ENCODE measurements at regions not wholly inside any gene's neighbourhood (a gene's known extent, or its start where the extent isn't known, plus 50 kb on each side); places are given as distances from the start of the nearest gene placed in this dataset.
A peak's percentile ranks its signal among the peaks of the same experiment; 100 is the strongest.

GRCh38 chr4:105025263-105026017 is 121.2 kb upstream of the TET2 start:
- H3K27me3 Mint-ChIP-seq, result peaks cover 0 to 8% (median 5%) of the 10 kb centered on the region in 5 donors
- H3K36me3 ChIP-seq (ENCODE audit: control insufficient read depth in 2 of 3, insufficient read depth in 3 of 3, low read length in 3 of 3), result no peaks in the 10 kb centered on the region
- no peak overlapping the region for H3K27ac ChIP-seq (ENCODE audit: low read depth, low read length)
- ATAC-seq (peak; percentile 51), DNase-seq (no peak)
- H3K27me3 ChIP-seq (ENCODE audit: control insufficient read depth in 2 of 2, insufficient read depth in 2 of 2, low read length in 2 of 2), result no peaks in the 10 kb centered on the region
- no peak overlapping the region for H3K4me3 Mint-ChIP-seq
- no peaks in the 10 kb centered on the region for H3K4me1 ChIP-seq (ENCODE audit: control insufficient read depth in 2 of 2, insufficient read depth in 2 of 2, low read length in 2 of 2)
- H3K9me3 Mint-ChIP-seq, result peaks cover 6 to 33% (median 12%) of the 10 kb centered on the region in 11 donors
- no peak overlapping the region for H3K27ac Mint-ChIP-seq
- no peak overlapping the region for H3K4me3 ChIP-seq (ENCODE audit: low read length)
- ChIA-PET CTCF (no interaction called here), POLR2A (no interaction called here)
- intact Hi-C loops (cut with micrococcal nuclease), result no loop called here
- peaks cover 0 to 8% (median 0%) of the 10 kb centered on the region in 3 experiments for H3K9me3 ChIP-seq (ENCODE audit: control insufficient read depth in 2 of 3, low read length in 3 of 3)
- no peaks in the 10 kb centered on the region for H3K4me1 Mint-ChIP-seq
- H3K36me3 Mint-ChIP-seq, result peaks cover 0 to 4% (median 0%) of the 10 kb centered on the region in 5 donors

GRCh38 chr4:105036991-105037390 is 109.7 kb upstream of the TET2 start:
- Mint-ChIP-seq H3K9me3 (peaks cover 1 to 23% (median 3%) of the 10 kb centered on the region in 11 donors), H3K4me3 (no peak overlapping the region), H3K27ac (no peak overlapping the region), H3K36me3 (no peaks in the 10 kb centered on the region), H3K4me1 (no peaks in the 10 kb centered on the region), H3K27me3 (peaks cover 0 to 7% (median 4%) of the 10 kb centered on the region in 5 donors)
- no peak overlapping the region for H3K4me3 ChIP-seq (ENCODE audit: low read length)
- ATAC-seq (no peak), DNase-seq (no peak)
- CTCF ChIA-PET, result interaction anchor here (0.6 kb wide), 1 partner anchor 98 kb away, joined by 3 read pairs; no protein-coding TSS in a partner anchor
- no peak overlapping the region for H3K27ac ChIP-seq (ENCODE audit: low read depth, low read length)
- H3K4me1 ChIP-seq (ENCODE audit: control insufficient read depth in 2 of 2, insufficient read depth in 2 of 2, low read length in 2 of 2), result no peaks in the 10 kb centered on the region
- POLR2A ChIA-PET, result no interaction called here
- H3K36me3 ChIP-seq (ENCODE audit: control insufficient read depth in 2 of 3, insufficient read depth in 3 of 3, low read length in 3 of 3), result no peaks in the 10 kb centered on the region
- H3K9me3 ChIP-seq (ENCODE audit: control insufficient read depth in 2 of 3, low read length in 3 of 3), result no peaks in the 10 kb centered on the region
- intact Hi-C loops (cut with micrococcal nuclease), result no loop called here
- no peaks in the 10 kb centered on the region for H3K27me3 ChIP-seq (ENCODE audit: control insufficient read depth in 2 of 2, insufficient read depth in 2 of 2, low read length in 2 of 2)

- Histone ChIP-seq H3K9me3 (ENCODE audit: control insufficient read depth in 2 of 3, low read length in 3 of 3) (no peaks in the 10 kb centered on the region), H3K36me3 (ENCODE audit: control insufficient read depth in 2 of 3, insufficient read depth in 3 of 3, low read length in 3 of 3) (no peaks in the 10 kb centered on the region), H3K27ac (ENCODE audit: low read depth, low read length) (no peak overlapping the region), H3K4me3 (ENCODE audit: low read length) (no peak overlapping the region), H3K27me3 (ENCODE audit: control insufficient read depth in 2 of 2, insufficient read depth in 2 of 2, low read length in 2 of 2) (no peaks in the 10 kb centered on the region), H3K4me1 (ENCODE audit: control insufficient read depth in 2 of 2, insufficient read depth in 2 of 2, low read length in 2 of 2) (no peaks in the 10 kb centered on the region)
- DNase-seq, result no peak
- H3K36me3 Mint-ChIP-seq, result no peaks in the 10 kb centered on the region
- peaks cover 0 to 13% (median 6%) of the 10 kb centered on the region in 5 donors for H3K27me3 Mint-ChIP-seq
- peaks cover 5 to 36% (median 13%) of the 10 kb centered on the region in 11 donors for H3K9me3 Mint-ChIP-seq
- H3K27ac Mint-ChIP-seq, result no peak overlapping the region
- ChIA-PET POLR2A (no interaction called here), CTCF (no interaction called here)
- H3K4me1 Mint-ChIP-seq, result no peaks in the 10 kb centered on the region
- no peak overlapping the region for H3K4me3 Mint-ChIP-seq
- ATAC-seq, result no peak
- intact Hi-C loops (cut with micrococcal nuclease), result no loop called here
These were observed 104.2 kb upstream of the TET2 start for GRCh38 chr4:105042451-105042850.

GRCh38 chr4:105050896-105051295 is 95.8 kb upstream of the TET2 start:
- Histone ChIP-seq H3K4me1 (ENCODE audit: control insufficient read depth in 2 of 2, insufficient read depth in 2 of 2, low read length in 2 of 2) (no peaks in the 10 kb centered on the region), H3K36me3 (ENCODE audit: control insufficient read depth in 2 of 3, insufficient read depth in 3 of 3, low read length in 3 of 3) (no peaks in the 10 kb centered on the region), H3K9me3 (ENCODE audit: control insufficient read depth in 2 of 3, low read length in 3 of 3) (no peaks in the 10 kb centered on the region), H3K27ac (ENCODE audit: low read depth, low read length) (no peak overlapping the region), H3K27me3 (ENCODE audit: control insufficient read depth in 2 of 2, insufficient read depth in 2 of 2, low read length in 2 of 2) (no peaks in the 10 kb centered on the region), H3K4me3 (ENCODE audit: low read length) (no peak overlapping the region)
- H3K4me3 Mint-ChIP-seq, result no peak overlapping the region
- no peak overlapping the region for H3K27ac Mint-ChIP-seq
- H3K27me3 Mint-ChIP-seq, result peaks cover 0 to 29% (median 3%) of the 10 kb centered on the region in 5 donors
- no peaks in the 10 kb centered on the region for H3K4me1 Mint-ChIP-seq
- POLR2A ChIA-PET, result no interaction called here
- DNase-seq, result no peak
- no peak for ATAC-seq
- intact Hi-C loops (cut with micrococcal nuclease), result no loop called here
- CTCF ChIA-PET, result no interaction called here
- H3K9me3 Mint-ChIP-seq, result peaks cover 4 to 24% (median 10%) of the 10 kb centered on the region in 11 donors
- peaks cover 0 to 10% (median 0%) of the 10 kb centered on the region in 5 donors for H3K36me3 Mint-ChIP-seq

GRCh38 chr4:105057370-105058105 is 89.1 kb upstream of the TET2 start:
- no peak overlapping the region for H3K27ac Mint-ChIP-seq
- ATAC-seq, result peak; percentile 16
- POLR2A ChIA-PET, result no interaction called here

GRCh38 chr4:105058177-105058812 is 88.4 kb upstream of the TET2 start:
- Histone ChIP-seq H3K36me3 (ENCODE audit: control insufficient read depth in 2 of 3, insufficient read depth in 3 of 3, low read length in 3 of 3) (no peaks in the 10 kb centered on the region), H3K4me3 (ENCODE audit: low read length) (no peak overlapping the region), H3K9me3 (ENCODE audit: control insufficient read depth in 2 of 3, low read length in 3 of 3) (no peaks in the 10 kb centered on the region), H3K27ac (ENCODE audit: low read depth, low read length) (no peak overlapping the region), H3K4me1 (ENCODE audit: control insufficient read depth in 2 of 2, insufficient read depth in 2 of 2, low read length in 2 of 2) (no peaks in the 10 kb centered on the region), H3K27me3 (ENCODE audit: control insufficient read depth in 2 of 2, insufficient read depth in 2 of 2, low read length in 2 of 2) (no peaks in the 10 kb centered on the region)
- H3K27ac Mint-ChIP-seq, result no peak overlapping the region
- H3K4me3 Mint-ChIP-seq, result no peak overlapping the region
- ATAC-seq (no peak), DNase-seq (no peak)
- CTCF ChIA-PET, result no interaction called here
- no peaks in the 10 kb centered on the region for H3K27me3 Mint-ChIP-seq
- no peaks in the 10 kb centered on the region for H3K36me3 Mint-ChIP-seq
- peaks cover 10 to 30% (median 11%) of the 10 kb centered on the region in 7 donors for H3K4me1 Mint-ChIP-seq
- POLR2A ChIA-PET, result no interaction called here
- peaks cover 0 to 5% (median 0%) of the 10 kb centered on the region in 11 donors for H3K9me3 Mint-ChIP-seq
- intact Hi-C loops (cut with micrococcal nuclease), result no loop called here

More at GRCh38 chr4:105057370-105058105, 89.1 kb upstream of the TET2 start:
- intact Hi-C loops (cut with micrococcal nuclease), result no loop called here
- no peaks in the 10 kb centered on the region for H3K4me1 ChIP-seq (ENCODE audit: control insufficient read depth in 2 of 2, insufficient read depth in 2 of 2, low read length in 2 of 2)
- DNase-seq, result no peak
- no peaks in the 10 kb centered on the region for H3K27me3 ChIP-seq (ENCODE audit: control insufficient read depth in 2 of 2, insufficient read depth in 2 of 2, low read length in 2 of 2)
- Mint-ChIP-seq H3K4me3 (no peak overlapping the region), H3K4me1 (peaks cover 10 to 30% (median 11%) of the 10 kb centered on the region in 7 donors), H3K27me3 (peaks cover 0 to 4% (median 0%) of the 10 kb centered on the region in 5 donors), H3K9me3 (peaks cover 0 to 12% (median 2%) of the 10 kb centered on the region in 11 donors), H3K36me3 (peaks cover 0 to 2% (median 0%) of the 10 kb centered on the region in 5 donors)
- no peaks in the 10 kb centered on the region for H3K9me3 ChIP-seq (ENCODE audit: control insufficient read depth in 2 of 3, low read length in 3 of 3)
- no peaks in the 10 kb centered on the region for H3K36me3 ChIP-seq (ENCODE audit: control insufficient read depth in 2 of 3, insufficient read depth in 3 of 3, low read length in 3 of 3)
- H3K27ac ChIP-seq (ENCODE audit: low read depth, low read length), result no peak overlapping the region
- no peak overlapping the region for H3K4me3 ChIP-seq (ENCODE audit: low read length)
- CTCF ChIA-PET, result no interaction called here

All from naive thymus-derived CD4-positive, alpha-beta T cell (primary cell).